Liver (tissue), 8 donors: ENCODE measurements at regions not wholly inside any gene's neighbourhood (a gene's known extent, or its start where the extent isn't known, plus 50 kb on each side); places are given as distances from the start of the nearest gene placed in this dataset.

Source experiments
- DNase-seq: peaks from one replicate; pipeline ENCODE4 v3.0.0-alpha.2; 2017; ENCODE audit warnings: low spot score
- H3K27ac ChIP-seq, 2 donors: one replicate each; pipeline ENCODE4 v1.7.0; 2013; ENCODE audit warnings: inconsistent platforms in 2 of 2, low read length in 2 of 2, control low read depth in 1 of 2, low read depth in 1 of 2, mild to moderate bottlenecking in 1 of 2
- H3K27me3 ChIP-seq, 4 donors: one replicate each; pipeline versions ENCODE4 v1.6.1 to v1.7.0; 2013; ENCODE audit warnings: low read length in 3 of 4, inconsistent platforms in 1 of 4, mild to moderate bottlenecking in 1 of 4, moderate library complexity in 1 of 4; ENCODE audit not compliant: control insufficient read depth in 4 of 4, insufficient read depth in 4 of 4
- H3K36me3 ChIP-seq, 4 donors: one replicate each; pipeline versions ENCODE4 v1.6.1 to v1.7.0; 2013; ENCODE audit warnings: low read length in 3 of 4, mild to moderate bottlenecking in 3 of 4, low read depth in 1 of 4, moderate library complexity in 1 of 4; ENCODE audit not compliant: control insufficient read depth in 4 of 4, insufficient read depth in 3 of 4
- H3K4me1 ChIP-seq, 4 donors: one replicate each; pipeline versions ENCODE4 v1.6.1 to v1.7.0; 2013; ENCODE audit warnings: low read length in 3 of 4, mild to moderate bottlenecking in 3 of 4, moderate library complexity in 1 of 4; ENCODE audit not compliant: control insufficient read depth in 4 of 4, insufficient read depth in 4 of 4
- H3K4me3 ChIP-seq, 3 donors: one replicate each; pipeline versions ENCODE4 v1.6.1 to v1.7.0; 2013; ENCODE audit warnings: low read length in 3 of 3, control low read depth in 1 of 3, low read depth in 1 of 3, mild to moderate bottlenecking in 1 of 3
- H3K9ac ChIP-seq, 2 donors: one replicate each; pipeline ENCODE4 v1.7.0; 2013; ENCODE audit warnings: low read length in 2 of 2, mild to moderate bottlenecking in 2 of 2, moderate library complexity in 2 of 2, control low read depth in 1 of 2, low read depth in 1 of 2
- H3K9me3 ChIP-seq, 4 donors: one replicate each; pipeline versions ENCODE4 v1.6.1 to v1.7.0; 2013; ENCODE audit warnings: low read length in 3 of 4; ENCODE audit not compliant: control insufficient read depth in 4 of 4
- EGR1 ChIP-seq, 2 donors: IDR thresholded peaks; 2 replicates each; pipeline ENCODE4 v1.6.1; 2016 to 2018; ENCODE audit warnings: antibody characterized with exemption in 2 of 2, low read depth in 2 of 2
- FOXA1 ChIP-seq: IDR thresholded peaks from 2 replicates; pipeline ENCODE4 v1.6.1; 2016; ENCODE audit warnings: antibody characterized with exemption
- FOXA2 ChIP-seq: IDR thresholded peaks from 2 replicates; pipeline ENCODE4 v1.6.1; 2016; ENCODE audit warnings: antibody characterized with exemption
- GABPA ChIP-seq, 2 donors: IDR thresholded peaks in 1 of 2; conservative IDR thresholded peaks in 1 of 2; 2 replicates each; pipeline ENCODE4 v1.6.1; 2016; ENCODE audit warnings: antibody characterized with exemption in 2 of 2, mild to moderate bottlenecking in 1 of 2, moderate library complexity in 1 of 2
- HNF4A ChIP-seq, 2 donors: conservative IDR thresholded peaks; 2 replicates each; pipeline ENCODE4 v1.6.1; 2016; ENCODE audit warnings: antibody characterized with exemption in 2 of 2, mild to moderate bottlenecking in 2 of 2
- HNF4G ChIP-seq: IDR thresholded peaks from 2 replicates; pipeline ENCODE4 v1.6.1; 2016; ENCODE audit warnings: antibody characterized with exemption
- JUND ChIP-seq, 2 donors: IDR thresholded peaks; 2 replicates each; pipeline ENCODE4 v1.6.1; 2016; ENCODE audit warnings: antibody characterized with exemption in 2 of 2
- NR2F2 ChIP-seq: IDR thresholded peaks from 2 replicates; pipeline ENCODE4 v1.6.1; 2016; ENCODE audit warnings: antibody characterized with exemption
- RAD21 ChIP-seq, 2 donors: IDR thresholded peaks; 2 replicates each; pipeline ENCODE4 v1.6.1; 2016; ENCODE audit warnings: antibody characterized with exemption in 2 of 2, mild to moderate bottlenecking in 2 of 2
- TAF1 ChIP-seq: conservative IDR thresholded peaks from 2 replicates; pipeline ENCODE4 v1.6.1; 2016; ENCODE audit warnings: antibody characterized with exemption, mild to moderate bottlenecking
- YY1 ChIP-seq: IDR thresholded peaks from 2 replicates; pipeline ENCODE4 v1.6.1; 2016; ENCODE audit warnings: antibody characterized with exemption, mild to moderate bottlenecking
- WGBS: extraction: QIAGEN DNeasy Blood & Tissue Kit; methylation state at CpG from one replicate; pipeline ENCODE4 v1.1.7; 2013; 5-methylcytosine and 5-hydroxymethylcytosine counted together
- TF ChIP-seq, protein P1 (sequence below): IDR thresholded peaks from 2 replicates; pipeline ENCODE4 v1.6.1; 2016; ENCODE audit warnings: antibody characterized with exemption
- TF ChIP-seq, protein P2 (sequence below): fragments of 150-350 bp; IDR thresholded peaks from 2 replicates; pipeline ENCODE4 v1.5.1; 2017; ENCODE audit warnings: improper control_type of control experiment, low read depth, low read length; ENCODE audit not compliant: missing input control
- TF ChIP-seq, protein P3 (sequence below): IDR thresholded peaks from 2 replicates; pipeline ENCODE4 v1.6.1; 2016; ENCODE audit warnings: antibody characterized with exemption, mild to moderate bottlenecking
- TF ChIP-seq, protein P4 (sequence below): IDR thresholded peaks from 2 replicates; pipeline ENCODE4 v1.6.1; 2016; ENCODE audit warnings: antibody characterized with exemption
- donor health status: healthy.
- donor health status: healthy.
- donor health status: healthy.
- donor health status: healthy.
- donor health status: healthy.

DNA sequence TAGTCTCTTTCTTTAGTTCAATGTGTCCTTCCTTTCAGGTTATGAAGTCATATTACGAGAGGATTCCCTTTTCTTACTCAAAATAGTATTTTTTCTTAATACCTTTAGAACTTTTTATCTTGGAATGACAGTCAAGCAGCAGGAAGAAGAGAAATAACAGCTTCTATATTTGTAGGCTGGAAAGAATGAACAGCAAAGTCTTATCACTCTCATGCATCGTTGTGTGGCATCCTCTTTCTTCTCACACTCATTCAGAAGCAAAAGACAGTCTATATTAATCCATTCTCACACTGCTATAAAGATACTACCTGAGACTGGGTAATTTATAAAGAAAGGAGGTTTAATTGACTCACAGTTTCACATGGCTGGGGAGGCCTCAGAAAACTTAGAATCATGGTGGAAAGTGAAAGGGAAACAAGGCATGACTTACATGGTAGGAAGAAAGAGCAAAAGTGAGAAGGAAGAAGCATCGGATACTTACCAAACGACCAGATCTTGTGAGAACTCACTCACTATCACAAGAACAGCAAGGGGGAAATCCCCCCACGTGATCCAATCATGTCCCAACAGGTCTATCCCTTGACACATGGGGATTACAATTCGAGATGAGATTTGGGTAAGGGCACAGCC is 1646.1 kb upstream of the CDH6 start:
- Histone ChIP-seq H3K9ac (no peak overlapping the region), H3K4me3 (no peak overlapping the region), H3K9me3 (peaks cover 0 to 4% (median 0%) of the 10 kb centered on the region in 4 donors), H3K36me3 (no peaks in the 10 kb centered on the region), H3K27ac (no peak overlapping the region), H3K27me3 (no peaks in the 10 kb centered on the region), H3K4me1 (no peaks in the 10 kb centered on the region)
- WGBS: 47% methylated on average over 6 of the region's 6 CpGs
- DNase-seq: no peak
- no peak for TF ChIP-seq GABPA (IDR thresholded peaks at IDR 0.05 in 1 of 2, conservative IDR thresholded peaks at IDR 0.05 in 1 of 2)
- TF ChIP-seq RAD21 (IDR thresholded peaks at IDR 0.05): no peak
- no peak for TF ChIP-seq HNF4A (conservative IDR thresholded peaks at IDR 0.05)
- TF ChIP-seq, protein P1, sequence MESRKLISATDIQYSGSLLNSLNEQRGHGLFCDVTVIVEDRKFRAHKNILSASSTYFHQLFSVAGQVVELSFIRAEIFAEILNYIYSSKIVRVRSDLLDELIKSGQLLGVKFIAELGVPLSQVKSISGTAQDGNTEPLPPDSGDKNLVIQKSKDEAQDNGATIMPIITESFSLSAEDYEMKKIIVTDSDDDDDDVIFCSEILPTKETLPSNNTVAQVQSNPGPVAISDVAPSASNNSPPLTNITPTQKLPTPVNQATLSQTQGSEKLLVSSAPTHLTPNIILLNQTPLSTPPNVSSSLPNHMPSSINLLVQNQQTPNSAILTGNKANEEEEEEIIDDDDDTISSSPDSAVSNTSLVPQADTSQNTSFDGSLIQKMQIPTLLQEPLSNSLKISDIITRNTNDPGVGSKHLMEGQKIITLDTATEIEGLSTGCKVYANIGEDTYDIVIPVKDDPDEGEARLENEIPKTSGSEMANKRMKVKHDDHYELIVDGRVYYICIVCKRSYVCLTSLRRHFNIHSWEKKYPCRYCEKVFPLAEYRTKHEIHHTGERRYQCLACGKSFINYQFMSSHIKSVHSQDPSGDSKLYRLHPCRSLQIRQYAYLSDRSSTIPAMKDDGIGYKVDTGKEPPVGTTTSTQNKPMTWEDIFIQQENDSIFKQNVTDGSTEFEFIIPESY: no peak
- TF ChIP-seq HNF4G: no peak
- no peak for TF ChIP-seq FOXA2
- TF ChIP-seq, protein P2, sequence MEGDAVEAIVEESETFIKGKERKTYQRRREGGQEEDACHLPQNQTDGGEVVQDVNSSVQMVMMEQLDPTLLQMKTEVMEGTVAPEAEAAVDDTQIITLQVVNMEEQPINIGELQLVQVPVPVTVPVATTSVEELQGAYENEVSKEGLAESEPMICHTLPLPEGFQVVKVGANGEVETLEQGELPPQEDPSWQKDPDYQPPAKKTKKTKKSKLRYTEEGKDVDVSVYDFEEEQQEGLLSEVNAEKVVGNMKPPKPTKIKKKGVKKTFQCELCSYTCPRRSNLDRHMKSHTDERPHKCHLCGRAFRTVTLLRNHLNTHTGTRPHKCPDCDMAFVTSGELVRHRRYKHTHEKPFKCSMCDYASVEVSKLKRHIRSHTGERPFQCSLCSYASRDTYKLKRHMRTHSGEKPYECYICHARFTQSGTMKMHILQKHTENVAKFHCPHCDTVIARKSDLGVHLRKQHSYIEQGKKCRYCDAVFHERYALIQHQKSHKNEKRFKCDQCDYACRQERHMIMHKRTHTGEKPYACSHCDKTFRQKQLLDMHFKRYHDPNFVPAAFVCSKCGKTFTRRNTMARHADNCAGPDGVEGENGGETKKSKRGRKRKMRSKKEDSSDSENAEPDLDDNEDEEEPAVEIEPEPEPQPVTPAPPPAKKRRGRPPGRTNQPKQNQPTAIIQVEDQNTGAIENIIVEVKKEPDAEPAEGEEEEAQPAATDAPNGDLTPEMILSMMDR: no peak
- no peak for TF ChIP-seq YY1
- TF ChIP-seq NR2F2: no peak
- TF ChIP-seq TAF1: no peak
- no peak for TF ChIP-seq EGR1 (IDR thresholded peaks at IDR 0.05; ENCODE audit: low read depth in 2 of 2)
- TF ChIP-seq JUND (IDR thresholded peaks at IDR 0.05): no peak
- TF ChIP-seq, protein P3, sequence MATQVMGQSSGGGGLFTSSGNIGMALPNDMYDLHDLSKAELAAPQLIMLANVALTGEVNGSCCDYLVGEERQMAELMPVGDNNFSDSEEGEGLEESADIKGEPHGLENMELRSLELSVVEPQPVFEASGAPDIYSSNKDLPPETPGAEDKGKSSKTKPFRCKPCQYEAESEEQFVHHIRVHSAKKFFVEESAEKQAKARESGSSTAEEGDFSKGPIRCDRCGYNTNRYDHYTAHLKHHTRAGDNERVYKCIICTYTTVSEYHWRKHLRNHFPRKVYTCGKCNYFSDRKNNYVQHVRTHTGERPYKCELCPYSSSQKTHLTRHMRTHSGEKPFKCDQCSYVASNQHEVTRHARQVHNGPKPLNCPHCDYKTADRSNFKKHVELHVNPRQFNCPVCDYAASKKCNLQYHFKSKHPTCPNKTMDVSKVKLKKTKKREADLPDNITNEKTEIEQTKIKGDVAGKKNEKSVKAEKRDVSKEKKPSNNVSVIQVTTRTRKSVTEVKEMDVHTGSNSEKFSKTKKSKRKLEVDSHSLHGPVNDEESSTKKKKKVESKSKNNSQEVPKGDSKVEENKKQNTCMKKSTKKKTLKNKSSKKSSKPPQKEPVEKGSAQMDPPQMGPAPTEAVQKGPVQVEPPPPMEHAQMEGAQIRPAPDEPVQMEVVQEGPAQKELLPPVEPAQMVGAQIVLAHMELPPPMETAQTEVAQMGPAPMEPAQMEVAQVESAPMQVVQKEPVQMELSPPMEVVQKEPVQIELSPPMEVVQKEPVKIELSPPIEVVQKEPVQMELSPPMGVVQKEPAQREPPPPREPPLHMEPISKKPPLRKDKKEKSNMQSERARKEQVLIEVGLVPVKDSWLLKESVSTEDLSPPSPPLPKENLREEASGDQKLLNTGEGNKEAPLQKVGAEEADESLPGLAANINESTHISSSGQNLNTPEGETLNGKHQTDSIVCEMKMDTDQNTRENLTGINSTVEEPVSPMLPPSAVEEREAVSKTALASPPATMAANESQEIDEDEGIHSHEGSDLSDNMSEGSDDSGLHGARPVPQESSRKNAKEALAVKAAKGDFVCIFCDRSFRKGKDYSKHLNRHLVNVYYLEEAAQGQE: no peak

DNA sequence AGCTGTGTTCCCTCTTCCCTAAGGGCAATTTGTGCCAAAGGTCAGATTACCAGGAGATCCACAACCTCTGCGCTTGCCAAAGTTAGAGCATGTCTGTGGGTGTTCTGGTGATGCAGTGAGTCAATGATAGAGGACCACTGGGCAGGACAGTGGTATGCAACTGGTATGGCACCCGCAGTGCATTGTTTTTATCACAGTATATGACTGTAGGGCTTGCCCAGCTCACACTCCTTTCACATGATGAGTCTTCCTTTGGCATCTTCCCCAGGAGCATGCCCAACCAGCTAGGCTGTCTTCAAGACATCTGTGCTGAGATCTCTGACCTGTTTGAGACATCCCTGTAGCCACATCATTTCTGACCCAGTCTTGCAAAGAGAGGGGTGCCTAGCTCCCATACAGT is 1650.0 kb upstream of the CDH6 start:
- H3K36me3 ChIP-seq: no peaks in the 10 kb centered on the region
- TF ChIP-seq FOXA2: no peak
- TF ChIP-seq, protein P2: no peak
- TF ChIP-seq, protein P1: no peak
- no peak for TF ChIP-seq FOXA1
- TF ChIP-seq, protein P4, sequence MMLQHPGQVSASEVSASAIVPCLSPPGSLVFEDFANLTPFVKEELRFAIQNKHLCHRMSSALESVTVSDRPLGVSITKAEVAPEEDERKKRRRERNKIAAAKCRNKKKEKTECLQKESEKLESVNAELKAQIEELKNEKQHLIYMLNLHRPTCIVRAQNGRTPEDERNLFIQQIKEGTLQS: no peak
- no peak for TF ChIP-seq HNF4G
- H3K27ac ChIP-seq: no peak overlapping the region
- 77% methylated on average over 2 of the region's 2 CpGs for WGBS
- no peak overlapping the region for H3K9ac ChIP-seq
- H3K4me1 ChIP-seq: no peaks in the 10 kb centered on the region
- H3K27me3 ChIP-seq: no peaks in the 10 kb centered on the region
- DNase-seq: no peak
- peaks cover 0 to 8% (median 1%) of the 10 kb centered on the region in 4 donors for H3K9me3 ChIP-seq
- H3K4me3 ChIP-seq: no peak overlapping the region
